ENCODE measurements at regions not wholly inside any gene's neighbourhood (a gene's known extent, or its start where the extent isn't known, plus 50 kb on each side); places are given as distances from the start of the nearest gene placed in this dataset.
A peak's percentile ranks its signal among the peaks of the same experiment; 100 is the strongest.

- no peak overlapping the region for H2BK120ac ChIP-seq (replicated peaks; ENCODE audit: low read depth, low read length)
- H3K27me3 ChIP-seq (replicated peaks in 1 of 4; ENCODE audit: control insufficient read depth in 3 of 4, extremely low read depth in 1 of 4, insufficient read depth in 3 of 4, low read length in 3 of 4) = no peaks in the 10 kb centered on the region
- H4K8ac ChIP-seq (ENCODE audit: extremely low read depth, insufficient read depth, low read length) = no peak overlapping the region
- no peaks in the 10 kb centered on the region for H3K36me3 ChIP-seq (ENCODE audit: control insufficient read depth in 2 of 4, insufficient read depth in 4 of 4, low read length in 3 of 4)
- no peak overlapping the region for H3K14ac ChIP-seq (ENCODE audit: insufficient read length)
- peaks cover 0 to 3% of the 10 kb centered on the region in 2 experiments; a peak in 1 of 4 replicates for H3K9me3 ChIP-seq (ENCODE audit: insufficient read depth in 2 of 2, low read depth in 1 of 2, low read length in 1 of 2)
- no peaks in the 10 kb centered on the region for H3K4me1 ChIP-seq (replicated peaks in 1 of 4; ENCODE audit: control insufficient read depth in 3 of 4, insufficient read depth in 4 of 4, low read length in 3 of 4)
- no peak overlapping the region for H3K4me3 ChIP-seq (ENCODE audit: extremely low read depth in 1 of 4, insufficient read depth in 2 of 4, low read depth in 3 of 4, low read length in 4 of 4)
- no peak overlapping the region for H3K23ac ChIP-seq (ENCODE audit: insufficient read length)
- FAIRE-seq (no peak), DNase-seq (ENCODE audit: low read depth in 1 of 2, low spot score in 2 of 2) (no peak)
- H4K5ac ChIP-seq (ENCODE audit: insufficient read length, low read depth, low read length) = no peak overlapping the region
- H2BK20ac ChIP-seq (ENCODE audit: low read length) = 0 out of 2 replicates have a peak overlapping the region, but pooled peaks have one; percentile 86
- ChIA-PET POLR2A (ENCODE audit: partially characterized antibody) (no interaction called here), CTCF (ENCODE audit: partially characterized antibody) (no interaction called here)
- H2AK5ac ChIP-seq (ENCODE audit: low read depth, low read length) = no peak overlapping the region
- no peak overlapping the region for H2AFZ ChIP-seq (ENCODE audit: low read length)
- H3K79me2 ChIP-seq (ENCODE audit: control insufficient read depth in 1 of 2, insufficient read depth in 2 of 2, low read length in 2 of 2) = no peaks in the 10 kb centered on the region
- no peak overlapping the region; the same call in 1 of the 2 replicates for H3K18ac ChIP-seq (ENCODE audit: extremely low read depth, low read length)
- no peaks in the 10 kb centered on the region for H4K20me1 ChIP-seq (replicated peaks in 1 of 2; ENCODE audit: control insufficient read depth in 1 of 2, insufficient read depth in 2 of 2, low read length in 2 of 2)
- H3K23me2 ChIP-seq (ENCODE audit: low read depth, low read length) = no peaks in the 10 kb centered on the region
- H2BK12ac ChIP-seq (ENCODE audit: low read depth, low read length) = no peak overlapping the region
- H2BK5ac ChIP-seq (ENCODE audit: low read depth, low read length) = no peak overlapping the region
- no peak overlapping the region for H3K4ac ChIP-seq (replicated peaks; ENCODE audit: insufficient read length, low read depth, low read length)
- H3K9ac ChIP-seq (replicated peaks in 1 of 4; ENCODE audit: extremely low read depth in 1 of 4, low read depth in 3 of 4, low read length in 3 of 4) = no peak overlapping the region
- no peak overlapping the region for H3K27ac ChIP-seq (ENCODE audit: low read depth, low read length)
- no peaks in the 10 kb centered on the region for H3K79me1 ChIP-seq (ENCODE audit: low read depth, low read length)
- H3K56ac ChIP-seq (replicated peaks; ENCODE audit: insufficient read length, low read depth, low read length) = no peak overlapping the region
- 95% methylated on average over 9 of the region's 9 CpGs; no CpG with 5 or more reads in 1 of the 2 experiments for WGBS, 2 experiments (ENCODE audit: extremely low coverage in 1 of 2, insufficient coverage in 1 of 2, insufficient read length in 1 of 2, insufficient replicate concordance in 2 of 2, low coverage in 1 of 2, low lambda C conversion rate in 2 of 2, missing lambda C conversion rate in 1 of 2)
- H2BK15ac ChIP-seq (ENCODE audit: low read length) = no peak overlapping the region
- no peak overlapping the region for H3K4me2 ChIP-seq (ENCODE audit: insufficient read depth in 1 of 2, low read depth in 2 of 2, low read length in 2 of 2)
- H4K91ac ChIP-seq (replicated peaks; ENCODE audit: insufficient read length, low read length) = peak overlapping the region; percentile 55
- TF ChIP-seq TCF12 (IDR thresholded peaks at IDR 0.05; ENCODE audit: low read depth, low read length) (no peak), HDAC2 (IDR thresholded peaks at IDR 0.05; ENCODE audit: borderline replicate concordance in 1 of 2, low read depth in 2 of 2, low read length in 2 of 2) (no peak), SP2 (IDR thresholded peaks at IDR 0.05; ENCODE audit: low read length) (no peak), SRF (IDR thresholded peaks at IDR 0.05; ENCODE audit: low read depth, low read length) (no peak), CEBPB (IDR thresholded peaks at IDR 0.05; ENCODE audit: low read depth, low read length) (no peak), SP4 (IDR thresholded peaks at IDR 0.05; ENCODE audit: low read length) (no peak), POU5F1 (IDR thresholded peaks at IDR 0.05; ENCODE audit: low read depth, low read length) (no peak), PHF8 (conservative IDR thresholded peaks at IDR 0.05; ENCODE audit: low read depth, low read length) (no peak), SIX5 (IDR thresholded peaks at IDR 0.05; ENCODE audit: low read depth, low read length) (no peak), RNF2 (IDR thresholded peaks at IDR 0.05; ENCODE audit: borderline replicate concordance, low read depth, low read length, missing control alignments, poor library complexity, severe bottlenecking) (no peak), HDAC6 (IDR thresholded peaks at IDR 0.05; ENCODE audit: low read depth, low read length) (no peak), EP300 (IDR thresholded peaks at IDR 0.05; ENCODE audit: borderline replicate concordance in 1 of 2, low read depth in 2 of 2, low read length in 2 of 2) (no peak), EGR1 (IDR thresholded peaks at IDR 0.05; ENCODE audit: borderline replicate concordance, low read depth, low read length) (no peak)
- TF ChIP-seq, protein P1, sequence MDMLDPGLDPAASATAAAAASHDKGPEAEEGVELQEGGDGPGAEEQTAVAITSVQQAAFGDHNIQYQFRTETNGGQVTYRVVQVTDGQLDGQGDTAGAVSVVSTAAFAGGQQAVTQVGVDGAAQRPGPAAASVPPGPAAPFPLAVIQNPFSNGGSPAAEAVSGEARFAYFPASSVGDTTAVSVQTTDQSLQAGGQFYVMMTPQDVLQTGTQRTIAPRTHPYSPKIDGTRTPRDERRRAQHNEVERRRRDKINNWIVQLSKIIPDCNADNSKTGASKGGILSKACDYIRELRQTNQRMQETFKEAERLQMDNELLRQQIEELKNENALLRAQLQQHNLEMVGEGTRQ (IDR thresholded peaks at IDR 0.05; ENCODE audit: low read length) = no peak
These were observed 319.1 kb downstream of the ASMT start for GRCh38 chrX:1933964-1934363.

Data from H1 (cell line).